Muscle layer of colon (tissue), 2 donors: ENCODE measurements at regions not wholly inside any gene's neighbourhood (a gene's known extent, or its start where the extent isn't known, plus 50 kb on each side); places are given as distances from the start of the nearest gene placed in this dataset.

Source experiments
- H3K27ac ChIP-seq: one replicate; pipeline ENCODE4 v1.7.0; 2013; ENCODE audit warnings: low read depth, mild to moderate bottlenecking, low read length, moderate library complexity
- H3K27me3 ChIP-seq, 2 donors: one replicate each; pipeline ENCODE4 v1.7.0; 2013; ENCODE audit warnings: low read length in 2 of 2, mild to moderate bottlenecking in 2 of 2; ENCODE audit not compliant: insufficient read depth in 2 of 2, control insufficient read depth in 1 of 2
- H3K36me3 ChIP-seq: one replicate; pipeline ENCODE4 v1.7.0; 2013; ENCODE audit warnings: mild to moderate bottlenecking, low read length; ENCODE audit not compliant: insufficient read depth
- H3K4me1 ChIP-seq: one replicate; pipeline ENCODE4 v1.7.0; 2013; ENCODE audit warnings: mild to moderate bottlenecking, low read length; ENCODE audit not compliant: insufficient read depth
- H3K4me3 ChIP-seq, 2 donors: one replicate each; pipeline ENCODE4 v1.7.0; 2013; ENCODE audit warnings: low read length in 2 of 2, low read depth in 1 of 2, mild to moderate bottlenecking in 1 of 2, moderate library complexity in 1 of 2
- H3K9ac ChIP-seq: one replicate; pipeline ENCODE4 v1.7.0; 2013; ENCODE audit warnings: low read length
- H3K9me3 ChIP-seq: one replicate; pipeline ENCODE4 v1.7.0; 2013; ENCODE audit warnings: mild to moderate bottlenecking, low read length
- donor health status: abdominal sarcoma.
- donor health status: Adenocarcinoma of cecum.

GRCh38 chr15:26374806-26375205 is 398.1 kb downstream of the GABRB3 start:
- Histone ChIP-seq H3K4me1 (no peaks in the 10 kb centered on the region), H3K9me3 (peaks cover 4% of the 10 kb centered on the region), H3K36me3 (no peaks in the 10 kb centered on the region), H3K4me3 (no peak overlapping the region), H3K9ac (no peak overlapping the region), H3K27me3 (no peaks in the 10 kb centered on the region), H3K27ac (no peak overlapping the region)

- H3K27ac ChIP-seq: no peak overlapping the region
- no peaks in the 10 kb centered on the region for H3K36me3 ChIP-seq
- H3K9me3 ChIP-seq: peaks cover 4% of the 10 kb centered on the region
- H3K27me3 ChIP-seq: no peaks in the 10 kb centered on the region
- no peaks in the 10 kb centered on the region for H3K4me1 ChIP-seq
- no peak overlapping the region for H3K9ac ChIP-seq
- no peak overlapping the region for H3K4me3 ChIP-seq
These were observed 400.2 kb downstream of the GABRB3 start for GRCh38 chr15:26372706-26373105.

DNA sequence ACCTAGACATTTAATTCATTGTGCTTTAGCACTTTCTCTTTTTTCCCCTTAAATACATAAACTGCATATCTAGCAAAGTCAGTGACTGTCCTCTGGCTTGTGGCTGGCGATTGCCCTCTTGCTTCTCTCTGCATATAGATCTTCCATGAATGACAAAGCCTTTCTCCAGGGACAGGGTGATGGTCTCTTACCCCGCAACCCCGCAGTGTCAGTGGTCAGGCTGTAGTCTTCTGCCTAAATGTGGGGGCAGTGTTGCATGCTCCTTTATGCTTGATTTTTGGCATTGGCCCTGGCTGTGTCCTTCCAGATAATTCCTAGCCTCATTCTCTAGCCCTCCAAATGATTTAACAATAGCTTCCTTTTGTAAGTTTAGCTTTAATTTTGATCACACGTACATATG is 407.8 kb downstream of the GABRB3 start:
- Histone ChIP-seq H3K27me3 (no peaks in the 10 kb centered on the region), H3K4me3 (no peak overlapping the region), H3K9me3 (no peaks in the 10 kb centered on the region), H3K4me1 (no peaks in the 10 kb centered on the region), H3K27ac (no peak overlapping the region), H3K9ac (no peak overlapping the region), H3K36me3 (no peaks in the 10 kb centered on the region)

- Histone ChIP-seq H3K9ac (no peak overlapping the region), H3K36me3 (no peaks in the 10 kb centered on the region), H3K27ac (no peak overlapping the region), H3K4me3 (no peak overlapping the region), H3K9me3 (no peaks in the 10 kb centered on the region), H3K4me1 (no peaks in the 10 kb centered on the region), H3K27me3 (no peaks in the 10 kb centered on the region)
These were observed 413.0 kb downstream of the GABRB3 start for GRCh38 chr15:26359855-26360254.

GRCh38 chr15:26358708-26359107 is 414.2 kb downstream of the GABRB3 start:
- no peak overlapping the region for H3K27ac ChIP-seq

GRCh38 chr15:26357653-26358052 is 415.2 kb downstream of the GABRB3 start:
- H3K27ac ChIP-seq: no peak overlapping the region
- H3K36me3 ChIP-seq: no peaks in the 10 kb centered on the region
- no peak overlapping the region for H3K9ac ChIP-seq

More at GRCh38 chr15:26358708-26359107, 414.2 kb downstream of the GABRB3 start:
- H3K9ac ChIP-seq: no peak overlapping the region
- no peaks in the 10 kb centered on the region for H3K9me3 ChIP-seq
- H3K27me3 ChIP-seq: no peaks in the 10 kb centered on the region
- H3K4me1 ChIP-seq: no peaks in the 10 kb centered on the region
- H3K36me3 ChIP-seq: no peaks in the 10 kb centered on the region
- H3K4me3 ChIP-seq: no peak overlapping the region

GRCh38 chr15:26355472-26356074 is 417.3 kb downstream of the GABRB3 start:
- Histone ChIP-seq H3K27me3 (no peaks in the 10 kb centered on the region), H3K27ac (no peak overlapping the region), H3K36me3 (no peaks in the 10 kb centered on the region), H3K4me1 (no peaks in the 10 kb centered on the region), H3K4me3 (no peak overlapping the region), H3K9ac (no peak overlapping the region), H3K9me3 (no peaks in the 10 kb centered on the region)

More at GRCh38 chr15:26357653-26358052, 415.2 kb downstream of the GABRB3 start:
- no peaks in the 10 kb centered on the region for H3K9me3 ChIP-seq
- no peaks in the 10 kb centered on the region for H3K27me3 ChIP-seq
- no peaks in the 10 kb centered on the region for H3K4me1 ChIP-seq
- H3K4me3 ChIP-seq: no peak overlapping the region

DNA sequence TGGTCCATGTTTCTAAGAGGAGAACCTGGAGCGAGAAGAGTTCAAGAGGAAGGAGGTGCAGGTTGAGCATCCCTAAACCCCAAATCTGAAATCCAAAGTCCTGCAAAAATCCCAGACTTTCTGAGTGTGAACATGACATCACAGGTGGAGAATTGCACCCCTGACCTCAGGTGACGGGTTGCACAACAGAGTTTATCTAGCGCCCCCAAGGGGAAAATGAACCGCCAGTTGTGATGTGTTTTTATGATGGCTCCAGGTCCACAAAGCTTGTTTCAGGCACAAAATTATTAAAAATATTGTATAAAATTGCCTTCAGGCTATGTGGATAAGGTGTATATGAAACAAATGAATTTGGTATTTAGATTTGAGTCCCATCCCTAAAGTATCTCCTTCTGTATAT is 420.0 kb downstream of the GABRB3 start:
- Histone ChIP-seq H3K27me3 (no peaks in the 10 kb centered on the region), H3K36me3 (no peaks in the 10 kb centered on the region), H3K9ac (no peak overlapping the region), H3K4me1 (no peaks in the 10 kb centered on the region), H3K27ac (no peak overlapping the region), H3K9me3 (no peaks in the 10 kb centered on the region), H3K4me3 (no peak overlapping the region)

GRCh38 chr15:26352406-26352805 is 420.5 kb downstream of the GABRB3 start:
- Histone ChIP-seq H3K4me3 (no peak overlapping the region), H3K36me3 (no peaks in the 10 kb centered on the region), H3K4me1 (no peaks in the 10 kb centered on the region), H3K9ac (no peak overlapping the region), H3K27me3 (no peaks in the 10 kb centered on the region), H3K27ac (no peak overlapping the region), H3K9me3 (no peaks in the 10 kb centered on the region)

DNA sequence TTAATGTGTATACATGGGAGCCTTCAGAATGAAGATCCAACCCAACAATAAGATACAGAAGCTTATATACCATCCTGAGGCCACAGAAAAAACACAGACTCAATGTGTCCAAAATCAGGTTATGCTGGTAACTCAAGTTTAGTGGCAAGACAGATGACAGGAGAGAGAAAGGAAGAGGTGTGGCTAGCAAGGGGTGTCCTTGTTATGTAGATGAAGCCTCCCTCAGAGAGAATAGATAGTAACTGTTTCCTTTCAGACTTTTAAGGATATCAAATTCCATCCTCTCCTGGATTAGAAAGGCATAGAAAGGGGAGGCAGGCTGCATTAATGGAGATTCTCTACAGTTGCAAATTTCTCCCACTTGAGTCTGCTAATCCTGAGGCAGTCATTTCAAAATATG is 447.4 kb downstream of the GABRB3 start:
- H3K36me3 ChIP-seq: no peaks in the 10 kb centered on the region
- no peaks in the 10 kb centered on the region for H3K27me3 ChIP-seq
- no peak overlapping the region for H3K9ac ChIP-seq
- H3K9me3 ChIP-seq: no peaks in the 10 kb centered on the region
- no peak overlapping the region for H3K4me3 ChIP-seq
- no peak overlapping the region for H3K27ac ChIP-seq
- no peaks in the 10 kb centered on the region for H3K4me1 ChIP-seq

DNA sequence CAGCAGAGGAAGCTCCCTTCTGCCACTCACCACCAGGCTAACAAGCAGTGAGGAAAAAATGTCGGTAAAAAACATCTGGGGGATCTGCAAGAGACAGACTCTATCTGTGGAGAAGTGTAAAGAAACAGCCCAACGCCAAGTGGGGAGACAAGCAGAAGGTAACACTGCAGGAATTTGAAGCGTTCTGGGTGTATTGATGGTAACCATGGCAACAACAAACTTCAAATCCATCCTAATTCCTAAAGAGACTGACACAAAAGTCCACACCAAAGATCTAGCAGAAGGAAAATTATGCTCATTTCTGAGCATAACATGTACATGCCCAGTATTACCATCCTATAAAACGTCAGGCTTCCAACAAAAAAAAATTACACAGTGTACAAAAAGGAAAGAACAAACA is 449.3 kb downstream of the GABRB3 start:
- Histone ChIP-seq H3K9ac (no peak overlapping the region), H3K27ac (no peak overlapping the region), H3K4me1 (no peaks in the 10 kb centered on the region), H3K4me3 (no peak overlapping the region), H3K27me3 (no peaks in the 10 kb centered on the region), H3K36me3 (no peaks in the 10 kb centered on the region), H3K9me3 (no peaks in the 10 kb centered on the region)

- no peak overlapping the region for H3K27ac ChIP-seq
- no peaks in the 10 kb centered on the region for H3K9me3 ChIP-seq
- H3K4me1 ChIP-seq: no peaks in the 10 kb centered on the region
- H3K9ac ChIP-seq: no peak overlapping the region
- no peaks in the 10 kb centered on the region for H3K36me3 ChIP-seq
- no peaks in the 10 kb centered on the region for H3K27me3 ChIP-seq
- no peak overlapping the region for H3K4me3 ChIP-seq
These were observed 454.2 kb downstream of the GABRB3 start for GRCh38 chr15:26318689-26319088.
